Smooth muscle cell (in vitro differentiated cells): ENCODE measurements at regions not wholly inside any gene's neighbourhood (a gene's known extent, or its start where the extent isn't known, plus 50 kb on each side); places are given as distances from the start of the nearest gene placed in this dataset.

ENCODE experiments used
- DNase-seq: peaks from one replicate; lab custom pipeline; 2025; ENCODE audit not compliant: unreplicated experiment; lab: John Stamatoyannopoulos, UW
- H2AFZ ChIP-seq: fragments of 200-600 bp; sonication (generic); 2 replicates; pipeline ENCODE4 v1.6.0; 2016; ENCODE audit warnings: antibody characterized with exemption, low read depth, mild to moderate bottlenecking
- H3F3A ChIP-seq: fragments of 200-600 bp; sonication (generic); 2 replicates; pipeline ENCODE4 v1.6.0; 2017; ENCODE audit warnings: antibody characterized with exemption, low read depth
- H3K27ac ChIP-seq: fragments of 200-600 bp; sonication (generic); 2 replicates; pipeline ENCODE4 v1.5.1; 2016; ENCODE audit warnings: low read depth, mild to moderate bottlenecking
- H3K27me3 ChIP-seq: fragments of 200-600 bp; sonication (generic); 2 replicates; pipeline ENCODE4 v1.6.1; 2016; ENCODE audit warnings: low read depth, mild to moderate bottlenecking
- H3K36me3 ChIP-seq: fragments of 200-600 bp; sonication (generic); 2 replicates; pipeline ENCODE4 v1.5.1; 2016; ENCODE audit warnings: low read depth
- H3K4me1 ChIP-seq: fragments of 200-600 bp; sonication (generic); 2 replicates; pipeline ENCODE4 v1.5.1; 2016; ENCODE audit warnings: low read depth
- H3K4me2 ChIP-seq: fragments of 200-600 bp; sonication (generic); 2 replicates; pipeline ENCODE4 v1.6.0; 2016; ENCODE audit warnings: mild to moderate bottlenecking
- H3K4me3 ChIP-seq: fragments of 200-600 bp; sonication (generic); 2 replicates; pipeline ENCODE4 v1.5.1; 2016; ENCODE audit warnings: mild to moderate bottlenecking
- H3K79me2 ChIP-seq: fragments of 200-600 bp; sonication (generic); 2 replicates; pipeline ENCODE4 v1.6.0; 2016; ENCODE audit warnings: low read depth, mild to moderate bottlenecking
- H3K9ac ChIP-seq: fragments of 200-600 bp; sonication (generic); 2 replicates; pipeline ENCODE4 v1.6.0; 2016; ENCODE audit warnings: low read depth
- H3K9me3 ChIP-seq: fragments of 200-600 bp; sonication (generic); replicated peaks from 2 replicates; pipeline ENCODE4 v1.5.1; 2016; ENCODE audit warnings: low read depth
- H4K20me1 ChIP-seq: fragments of 200-600 bp; sonication (generic); 2 replicates; pipeline ENCODE4 v1.6.0; 2016; ENCODE audit warnings: low read depth
- CTCF ChIP-seq: fragments of 200-600 bp; sonication (generic); IDR thresholded peaks from 2 replicates; pipeline ENCODE4 v1.5.1; 2017; ENCODE audit warnings: borderline replicate concordance, mild to moderate bottlenecking, antibody characterized with exemption; ENCODE audit not compliant: insufficient read depth, poor library complexity, severe bottlenecking
- WGBS: methylation state at CpG from one replicate; pipeline ENCODE4 v1.1.7; 2016; ENCODE audit warnings: low lambda C conversion rate; 5-methylcytosine and 5-hydroxymethylcytosine counted together

GRCh38 chr2:52258038-52258437 is 1226.1 kb upstream of the NRXN1 start:
- Histone ChIP-seq H3F3A (no peaks in the 10 kb centered on the region), H4K20me1 (no peaks in the 10 kb centered on the region), H3K4me2 (no peak overlapping the region), H3K9me3 (no peaks in the 10 kb centered on the region), H3K79me2 (no peaks in the 10 kb centered on the region), H3K4me3 (no peak overlapping the region), H2AFZ (no peak overlapping the region), H3K27me3 (no peaks in the 10 kb centered on the region), H3K36me3 (no peaks in the 10 kb centered on the region), H3K4me1 (peaks cover 5% of the 10 kb centered on the region), H3K27ac (no peak overlapping the region), H3K9ac (no peak overlapping the region)
- DNase-seq: no peak
- TF ChIP-seq CTCF: no peak
- 100% methylated on average over 1 of the region's 1 CpG for WGBS

- H3F3A ChIP-seq: no peaks in the 10 kb centered on the region
- H3K4me3 ChIP-seq: no peak overlapping the region
- H3K4me1 ChIP-seq: no peaks in the 10 kb centered on the region
- H4K20me1 ChIP-seq: no peaks in the 10 kb centered on the region
- no peaks in the 10 kb centered on the region for H3K36me3 ChIP-seq
- no peak for DNase-seq
- no peaks in the 10 kb centered on the region for H3K27me3 ChIP-seq
- no peak overlapping the region for H3K4me2 ChIP-seq
- no peaks in the 10 kb centered on the region for H3K9me3 ChIP-seq
- no peak for TF ChIP-seq CTCF
- no peak overlapping the region for H3K27ac ChIP-seq
- H2AFZ ChIP-seq: no peak overlapping the region
- no peak overlapping the region for H3K9ac ChIP-seq
- H3K79me2 ChIP-seq: no peaks in the 10 kb centered on the region
- 84% methylated on average over 5 of the region's 5 CpGs for WGBS
These were observed 1221.6 kb upstream of the NRXN1 start for GRCh38 chr2:52253416-52253980.

GRCh38 chr2:52238782-52239181 is 1206.8 kb upstream of the NRXN1 start:
- no peak overlapping the region for H2AFZ ChIP-seq
- H3K27me3 ChIP-seq: no peaks in the 10 kb centered on the region
- no peak overlapping the region for H3K4me2 ChIP-seq
- no peaks in the 10 kb centered on the region for H4K20me1 ChIP-seq
- H3K4me1 ChIP-seq: no peaks in the 10 kb centered on the region
- no peak overlapping the region for H3K27ac ChIP-seq
- WGBS: 82% methylated on average over 1 of the region's 1 CpG
- TF ChIP-seq CTCF: no peak
- no peaks in the 10 kb centered on the region for H3K9me3 ChIP-seq
- no peaks in the 10 kb centered on the region for H3K79me2 ChIP-seq
- DNase-seq: no peak
- H3F3A ChIP-seq: no peaks in the 10 kb centered on the region
- no peaks in the 10 kb centered on the region for H3K36me3 ChIP-seq
- H3K9ac ChIP-seq: no peak overlapping the region
- H3K4me3 ChIP-seq: no peak overlapping the region

- DNase-seq: no peak
- H3K4me1 ChIP-seq: no peaks in the 10 kb centered on the region
- H3K79me2 ChIP-seq: no peaks in the 10 kb centered on the region
- no peak for TF ChIP-seq CTCF
- H3K9me3 ChIP-seq: no peaks in the 10 kb centered on the region
- no peak overlapping the region for H3K27ac ChIP-seq
- 60% methylated on average over 2 of the region's 2 CpGs for whole genome bisulfite sequencing
- H3K36me3 ChIP-seq: no peaks in the 10 kb centered on the region
- H4K20me1 ChIP-seq: no peaks in the 10 kb centered on the region
- no peaks in the 10 kb centered on the region for H3K27me3 ChIP-seq
- no peak overlapping the region for H3K4me3 ChIP-seq
- no peak overlapping the region for H2AFZ ChIP-seq
- H3K4me2 ChIP-seq: no peak overlapping the region
- no peaks in the 10 kb centered on the region for H3F3A ChIP-seq
- no peak overlapping the region for H3K9ac ChIP-seq
These were observed 1190.2 kb upstream of the NRXN1 start for GRCh38 chr2:52222128-52222527.
